ENCODE measurements at regions not wholly inside any gene's neighbourhood (a gene's known extent, or its start where the extent isn't known, plus 50 kb on each side); places are given as distances from the start of the nearest gene placed in this dataset.

GRCh38 chr5:6994097-6994496, 280.9 kb downstream of the TENT4A start:
- 91% methylated on average over 1 of the region's 1 CpG for WGBS (ENCODE audit: insufficient coverage)
- Mint-ChIP-seq H3K27ac (no peak overlapping the region), H3K9me3 (ENCODE audit: insufficient read depth) (peaks cover under 1% of the 10 kb centered on the region), H3K4me3 (no peak overlapping the region), H3K27me3 (peaks cover 3% of the 10 kb centered on the region), H3K4me1 (no peaks in the 10 kb centered on the region)
- H2AFZ ChIP-seq (ENCODE audit: insufficient read depth, low read depth, low read length, poor library complexity, severe bottlenecking) = no peak overlapping the region
- TF ChIP-seq EZH2 (IDR thresholded peaks at IDR 0.05; ENCODE audit: borderline replicate concordance, insufficient read depth, low read depth, low read length, poor library complexity, severe bottlenecking) (no peak), CTCF (IDR thresholded peaks at IDR 0.05) (no peak)
- POLR2A ChIA-PET = no interaction called here
- no peak for ATAC-seq (ENCODE audit: low read depth)
- no peak overlapping the region for H3K9ac ChIP-seq (ENCODE audit: low read length)
- no peak overlapping the region for H3K4me2 ChIP-seq (replicated peaks; ENCODE audit: low read depth, low read length, poor library complexity, severe bottlenecking)
- no peak overlapping the region for H3K4me3 ChIP-seq (ENCODE audit: control extremely low read depth in 1 of 5, extremely low read depth in 1 of 5, insufficient read depth in 1 of 5, low read depth in 2 of 5, low read length in 4 of 5)
- no peaks in the 10 kb centered on the region for H3K4me1 ChIP-seq (ENCODE audit: control insufficient read depth in 2 of 2, insufficient read depth in 2 of 2, low read length in 2 of 2)
- H3K9me3 ChIP-seq (ENCODE audit: control extremely low read depth in 1 of 3, control insufficient read depth in 2 of 3, insufficient read depth in 1 of 3, low read length in 2 of 3) = peaks cover 0 to 5% (median 2%) of the 10 kb centered on the region in 3 donors
- no peaks in the 10 kb centered on the region for H3K27me3 ChIP-seq (replicated peaks in 1 of 4; ENCODE audit: control extremely low read depth in 1 of 4, control insufficient read depth in 3 of 4, insufficient read depth in 4 of 4, low read length in 3 of 4)
- H3K79me2 ChIP-seq (ENCODE audit: control insufficient read depth, insufficient read depth, low read length) = no peaks in the 10 kb centered on the region
- no peaks in the 10 kb centered on the region for H3K36me3 ChIP-seq (replicated peaks in 1 of 2; ENCODE audit: control extremely low read depth in 1 of 2, control insufficient read depth in 1 of 2, extremely low read depth in 1 of 2, insufficient read depth in 2 of 2, low read length in 1 of 2)
- H4K20me1 ChIP-seq (ENCODE audit: control insufficient read depth, insufficient read depth, low read length, poor library complexity, severe bottlenecking) = no peaks in the 10 kb centered on the region
- H3K27ac ChIP-seq (ENCODE audit: low read length in 2 of 2) = no peak overlapping the region
- intact Hi-C loops (cut with micrococcal nuclease) = no loop called here
- CTCF ChIA-PET = no interaction called here
- no peak for DNase-seq

GRCh38 chr5:6995115-6995514, 281.9 kb downstream of the TENT4A start:
- Mint-ChIP-seq H3K27me3 (peaks cover 3% of the 10 kb centered on the region), H3K27ac (no peak overlapping the region), H3K9me3 (ENCODE audit: insufficient read depth) (peaks cover 3% of the 10 kb centered on the region), H3K4me1 (no peaks in the 10 kb centered on the region), H3K4me3 (no peak overlapping the region)
- Histone ChIP-seq H3K4me1 (ENCODE audit: control insufficient read depth in 2 of 2, insufficient read depth in 2 of 2, low read length in 2 of 2) (no peaks in the 10 kb centered on the region), H3K4me2 (replicated peaks; ENCODE audit: low read depth, low read length, poor library complexity, severe bottlenecking) (no peak overlapping the region), H3K79me2 (ENCODE audit: control insufficient read depth, insufficient read depth, low read length) (no peaks in the 10 kb centered on the region), H2AFZ (ENCODE audit: insufficient read depth, low read depth, low read length, poor library complexity, severe bottlenecking) (no peak overlapping the region), H3K9ac (ENCODE audit: low read length) (no peak overlapping the region), H3K27ac (ENCODE audit: low read length in 2 of 2) (no peak overlapping the region), H3K36me3 (replicated peaks in 1 of 2; ENCODE audit: control extremely low read depth in 1 of 2, control insufficient read depth in 1 of 2, extremely low read depth in 1 of 2, insufficient read depth in 2 of 2, low read length in 1 of 2) (no peaks in the 10 kb centered on the region), H3K9me3 (ENCODE audit: control extremely low read depth in 1 of 3, control insufficient read depth in 2 of 3, insufficient read depth in 1 of 3, low read length in 2 of 3) (peaks cover 0 to 5% (median 2%) of the 10 kb centered on the region in 3 donors), H3K4me3 (ENCODE audit: control extremely low read depth in 1 of 5, extremely low read depth in 1 of 5, insufficient read depth in 1 of 5, low read depth in 2 of 5, low read length in 4 of 5) (no peak overlapping the region), H4K20me1 (ENCODE audit: control insufficient read depth, insufficient read depth, low read length, poor library complexity, severe bottlenecking) (no peaks in the 10 kb centered on the region), H3K27me3 (replicated peaks in 1 of 4; ENCODE audit: control extremely low read depth in 1 of 4, control insufficient read depth in 3 of 4, insufficient read depth in 4 of 4, low read length in 3 of 4) (no peaks in the 10 kb centered on the region)
- no CpG with 5 or more reads among the region's 2 CpGs for whole genome bisulfite sequencing (ENCODE audit: insufficient coverage)
- TF ChIP-seq EZH2 (IDR thresholded peaks at IDR 0.05; ENCODE audit: borderline replicate concordance, insufficient read depth, low read depth, low read length, poor library complexity, severe bottlenecking) = no peak
- TF ChIP-seq CTCF (IDR thresholded peaks at IDR 0.05) = no peak
- CTCF ChIA-PET = no interaction called here
- DNase-seq = no peak
- intact Hi-C loops (cut with micrococcal nuclease) = no loop called here
- ATAC-seq (ENCODE audit: low read depth) = no peak
- POLR2A ChIA-PET = no interaction called here
